ENCODE measurements at regions not wholly inside any gene's neighbourhood (a gene's known extent, or its start where the extent isn't known, plus 50 kb on each side); places are given as distances from the start of the nearest gene placed in this dataset. TPM values are rescaled to one million over a fixed set of nuclear protein-coding genes. Genes with fewer than 3 reads are reported as not detected.

GRCh38 chr17:34203018-34203638 lies 52.0 kb upstream of the CCL2 start (continued):
- TF ChIP-seq EGR1 (IDR thresholded peaks at IDR 0.05; ENCODE audit: low read depth in 2 of 2): no peak
- TF ChIP-seq NR2F2 (IDR thresholded peaks at IDR 0.05): no peak
- no peak for TF ChIP-seq RXRA (IDR thresholded peaks at IDR 0.05)
- no peak for TF ChIP-seq HNF4G (IDR thresholded peaks at IDR 0.05)

- Histone ChIP-seq H3K9ac (ENCODE audit: low read depth in 1 of 2, low read length in 2 of 2) (no peak overlapping the region), H3K4me1 (ENCODE audit: control insufficient read depth in 4 of 4, insufficient read depth in 4 of 4, low read length in 3 of 4) (peaks cover 0 to 3% (median 0%) of the 10 kb centered on the region in 4 donors), H3K36me3 (ENCODE audit: control insufficient read depth in 4 of 4, insufficient read depth in 3 of 4, low read depth in 1 of 4, low read length in 3 of 4) (no peaks in the 10 kb centered on the region), H3K27ac (ENCODE audit: low read depth in 1 of 2, low read length in 2 of 2) (no peak overlapping the region), H3K27me3 (ENCODE audit: control insufficient read depth in 4 of 4, insufficient read depth in 4 of 4, low read length in 3 of 4) (no peaks in the 10 kb centered on the region), H3K4me3 (ENCODE audit: low read depth in 1 of 3, low read length in 3 of 3) (no peak overlapping the region), H3K9me3 (ENCODE audit: control insufficient read depth in 4 of 4, low read length in 3 of 4) (peaks cover 0 to 3% (median 2%) of the 10 kb centered on the region in 4 donors)
- WGBS: 88% methylated on average over 5 of the region's 5 CpGs
- no peak for DNase-seq (ENCODE audit: low spot score)
- TF ChIP-seq FOXA1 (IDR thresholded peaks at IDR 0.05): no peak
- TF ChIP-seq, protein P1, sequence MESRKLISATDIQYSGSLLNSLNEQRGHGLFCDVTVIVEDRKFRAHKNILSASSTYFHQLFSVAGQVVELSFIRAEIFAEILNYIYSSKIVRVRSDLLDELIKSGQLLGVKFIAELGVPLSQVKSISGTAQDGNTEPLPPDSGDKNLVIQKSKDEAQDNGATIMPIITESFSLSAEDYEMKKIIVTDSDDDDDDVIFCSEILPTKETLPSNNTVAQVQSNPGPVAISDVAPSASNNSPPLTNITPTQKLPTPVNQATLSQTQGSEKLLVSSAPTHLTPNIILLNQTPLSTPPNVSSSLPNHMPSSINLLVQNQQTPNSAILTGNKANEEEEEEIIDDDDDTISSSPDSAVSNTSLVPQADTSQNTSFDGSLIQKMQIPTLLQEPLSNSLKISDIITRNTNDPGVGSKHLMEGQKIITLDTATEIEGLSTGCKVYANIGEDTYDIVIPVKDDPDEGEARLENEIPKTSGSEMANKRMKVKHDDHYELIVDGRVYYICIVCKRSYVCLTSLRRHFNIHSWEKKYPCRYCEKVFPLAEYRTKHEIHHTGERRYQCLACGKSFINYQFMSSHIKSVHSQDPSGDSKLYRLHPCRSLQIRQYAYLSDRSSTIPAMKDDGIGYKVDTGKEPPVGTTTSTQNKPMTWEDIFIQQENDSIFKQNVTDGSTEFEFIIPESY (IDR thresholded peaks at IDR 0.05): no peak
These were observed 50.7 kb upstream of the CCL2 start for GRCh38 chr17:34204402-34204801.

Small RNAs in the stretch of these regions (small RNA-seq; reads per million reads assigned to genes)
- not detected for gene RNA5SP438

Data from liver (tissue), 8 donors.